COR-L47 (cell line): ENCODE measurements at regions not wholly inside any gene's neighbourhood (a gene's known extent, or its start where the extent isn't known, plus 50 kb on each side); places are given as distances from the start of the nearest gene placed in this dataset.
A peak's percentile ranks its signal among the peaks of the same experiment; 100 is the strongest.

Experiments used
- DNase-seq: peaks from one replicate; lab custom pipeline; 2025; lab: John Stamatoyannopoulos, UW

GRCh38 chr3:150267288-150267687, 140.8 kb upstream of the TSC22D2 start:
- no peak for DNase-seq

GRCh38 chr3:150265305-150265704, 142.8 kb upstream of the TSC22D2 start:
- DNase-seq: no peak

- DNase-seq: no peak
Measured at GRCh38 chr3:150264561-150265279, 143.4 kb upstream of the TSC22D2 start.

GRCh38 chr3:150261958-150262357, 146.1 kb upstream of the TSC22D2 start:
- no peak for DNase-seq

- DNase-seq: no peak
Measured at GRCh38 chr3:150261418-150261817, 146.7 kb upstream of the TSC22D2 start.

GRCh38 chr3:150260398-150260710, 147.7 kb upstream of the TSC22D2 start:
- no peak for DNase-seq

GRCh38 chr3:150259526-150260397, 148.3 kb upstream of the TSC22D2 start:
- no peak for DNase-seq

- no peak for DNase-seq
Measured at GRCh38 chr3:150256782-150257181, 151.3 kb upstream of the TSC22D2 start.

GRCh38 chr3:150256318-150256717, 151.8 kb upstream of the TSC22D2 start:
- DNase-seq: no peak

- no peak for DNase-seq
Measured at GRCh38 chr3:150255826-150256225, 152.3 kb upstream of the TSC22D2 start.

GRCh38 chr3:150255413-150255812, 152.7 kb upstream of the TSC22D2 start:
- peak; percentile 31 for DNase-seq

GRCh38 chr3:150254309-150254708, 153.8 kb upstream of the TSC22D2 start:
- DNase-seq: no peak

GRCh38 chr3:150253622-150254021, 154.5 kb upstream of the TSC22D2 start:
- peak; percentile 95 for DNase-seq

GRCh38 chr3:150252462-150252861, 155.6 kb upstream of the TSC22D2 start:
- DNase-seq: no peak

- DNase-seq: no peak
Measured at GRCh38 chr3:150251187-150252062, 156.7 kb upstream of the TSC22D2 start.

- DNase-seq: no peak
Measured at GRCh38 chr3:150249779-150250470, 158.2 kb upstream of the TSC22D2 start.

GRCh38 chr3:150248888-150249681, 159.0 kb upstream of the TSC22D2 start:
- DNase-seq: no peak

GRCh38 chr3:150248116-150248887, 159.8 kb upstream of the TSC22D2 start:
- DNase-seq: no peak

- no peak for DNase-seq
Measured at GRCh38 chr3:150247441-150247840, 160.7 kb upstream of the TSC22D2 start.

GRCh38 chr3:150243466-150243865, 164.6 kb upstream of the TSC22D2 start:
- no peak for DNase-seq
